Kidney tubule cell (primary cell): ENCODE measurements at regions not wholly inside any gene's neighbourhood (a gene's known extent, or its start where the extent isn't known, plus 50 kb on each side); places are given as distances from the start of the nearest gene placed in this dataset.
"Not testable (repeated sequence)": the region's sequence is repeated elsewhere in the genome, so short reads cannot be mapped to it uniquely, and the experiment has no call there.

Source experiments
- DNase-seq: peaks from one replicate; pipeline ENCODE4 v3.0.0-alpha.2; 2018; ENCODE audit warnings: low spot score

- no peak for DNase-seq
Measured at GRCh38 chr19:31529121-31529520, 179.9 kb upstream of the TSHZ3 start.

GRCh38 chr19:31530781-31531180, 181.5 kb upstream of the TSHZ3 start:
- DNase-seq: no peak

GRCh38 chr19:31531326-31531725, 182.1 kb upstream of the TSHZ3 start:
- no peak for DNase-seq

GRCh38 chr19:31532034-31532433, 182.8 kb upstream of the TSHZ3 start:
- no peak for DNase-seq

- no peak for DNase-seq
Measured at GRCh38 chr19:31533114-31533513, 183.9 kb upstream of the TSHZ3 start.

GRCh38 chr19:31534231-31534630, 185.0 kb upstream of the TSHZ3 start:
- no peak for DNase-seq

- no peak for DNase-seq
Measured at GRCh38 chr19:31534786-31535657, 185.8 kb upstream of the TSHZ3 start.

- no peak for DNase-seq
Measured at GRCh38 chr19:31535691-31536460, 186.6 kb upstream of the TSHZ3 start.

- DNase-seq: no peak
Measured at GRCh38 chr19:31537136-31537535, 187.9 kb upstream of the TSHZ3 start.

- not testable (repeated sequence) for DNase-seq
Measured at GRCh38 chr19:31537902-31538301, 188.7 kb upstream of the TSHZ3 start.

GRCh38 chr19:31538879-31539278, 189.6 kb upstream of the TSHZ3 start:
- no peak for DNase-seq

- no peak for DNase-seq
Measured at GRCh38 chr19:31539386-31539785, 190.2 kb upstream of the TSHZ3 start.

GRCh38 chr19:31541396-31541795, 192.2 kb upstream of the TSHZ3 start:
- DNase-seq: no peak

GRCh38 chr19:31543456-31543855, 194.2 kb upstream of the TSHZ3 start:
- DNase-seq: no peak

GRCh38 chr19:31545777-31546176, 196.5 kb upstream of the TSHZ3 start:
- DNase-seq: no peak

GRCh38 chr19:31546205-31546960, 197.1 kb upstream of the TSHZ3 start:
- DNase-seq: no peak

- DNase-seq: no peak
Measured at GRCh38 chr19:31548941-31549340, 199.7 kb upstream of the TSHZ3 start.

GRCh38 chr19:31553112-31553845, 204.0 kb upstream of the TSHZ3 start:
- DNase-seq: no peak

GRCh38 chr19:31553846-31554215, 204.6 kb upstream of the TSHZ3 start:
- DNase-seq: no peak

GRCh38 chr19:31554360-31554759, 205.1 kb upstream of the TSHZ3 start:
- DNase-seq: no peak

- DNase-seq: no peak
Measured at GRCh38 chr19:31555634-31556215, 206.5 kb upstream of the TSHZ3 start.

- no peak for DNase-seq
Measured at GRCh38 chr19:31559494-31559893, 210.3 kb upstream of the TSHZ3 start.
